Stromal cell of bone marrow (primary cell): ENCODE measurements at regions not wholly inside any gene's neighbourhood (a gene's known extent, or its start where the extent isn't known, plus 50 kb on each side); places are given as distances from the start of the nearest gene placed in this dataset.

ENCODE experiments used
- DNase-seq: peaks from one replicate; pipeline ENCODE4 v3.0.0-alpha.2; 2012; ENCODE audit warnings: low read depth

DNA sequence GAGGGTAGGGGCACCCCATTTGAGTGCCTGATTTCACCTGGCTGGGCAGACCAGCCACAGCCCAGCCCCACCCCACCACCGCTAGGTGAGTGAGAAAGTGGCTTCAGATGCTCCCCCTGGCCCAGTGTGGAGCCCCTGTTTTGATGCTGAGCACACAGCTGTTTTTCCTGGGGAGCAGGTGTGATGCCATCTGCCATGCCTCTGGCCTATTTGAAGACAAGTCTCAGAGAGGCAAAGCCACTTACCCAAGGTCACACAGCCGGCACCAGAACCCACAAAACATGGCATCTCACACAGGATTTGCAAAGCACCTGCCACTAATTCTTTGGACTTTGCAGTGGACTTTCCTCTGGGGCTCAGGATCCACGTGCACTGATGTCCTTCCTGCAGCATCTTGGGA, 131.3 kb downstream of the INHBB start:
- no peak for DNase-seq

DNA sequence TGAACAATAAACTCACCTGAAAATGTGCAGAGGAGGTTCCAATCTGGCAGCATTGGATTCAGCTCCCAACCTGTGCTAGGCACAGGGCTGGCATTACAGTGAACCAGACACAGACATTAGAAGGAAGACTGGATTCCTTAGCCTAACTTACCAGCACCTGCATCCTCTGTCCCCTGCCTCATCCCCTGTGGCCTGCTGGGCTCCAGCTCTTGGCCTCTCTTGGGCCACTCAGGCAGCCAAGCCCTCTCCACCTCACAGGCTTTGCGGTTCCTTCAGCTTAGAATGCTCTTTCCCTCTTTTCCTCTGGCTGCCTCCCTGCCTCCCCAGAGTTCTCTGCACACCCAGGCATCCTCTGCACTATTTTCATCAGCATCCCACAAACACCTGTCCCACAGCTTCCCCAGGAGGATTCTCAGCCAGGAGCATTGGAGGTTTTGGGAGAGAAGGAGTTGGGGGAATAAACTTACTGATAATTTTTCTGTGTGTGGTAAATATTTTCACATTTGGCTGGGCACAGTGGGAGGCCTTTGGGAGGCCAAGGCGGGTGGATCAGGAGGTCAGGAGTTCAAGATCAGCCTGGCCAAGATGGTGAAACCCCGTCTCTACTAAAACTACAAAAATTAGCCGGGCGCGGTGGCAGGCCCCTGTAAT, 132.0 kb downstream of the INHBB start:
- DNase-seq, result no peak

DNA sequence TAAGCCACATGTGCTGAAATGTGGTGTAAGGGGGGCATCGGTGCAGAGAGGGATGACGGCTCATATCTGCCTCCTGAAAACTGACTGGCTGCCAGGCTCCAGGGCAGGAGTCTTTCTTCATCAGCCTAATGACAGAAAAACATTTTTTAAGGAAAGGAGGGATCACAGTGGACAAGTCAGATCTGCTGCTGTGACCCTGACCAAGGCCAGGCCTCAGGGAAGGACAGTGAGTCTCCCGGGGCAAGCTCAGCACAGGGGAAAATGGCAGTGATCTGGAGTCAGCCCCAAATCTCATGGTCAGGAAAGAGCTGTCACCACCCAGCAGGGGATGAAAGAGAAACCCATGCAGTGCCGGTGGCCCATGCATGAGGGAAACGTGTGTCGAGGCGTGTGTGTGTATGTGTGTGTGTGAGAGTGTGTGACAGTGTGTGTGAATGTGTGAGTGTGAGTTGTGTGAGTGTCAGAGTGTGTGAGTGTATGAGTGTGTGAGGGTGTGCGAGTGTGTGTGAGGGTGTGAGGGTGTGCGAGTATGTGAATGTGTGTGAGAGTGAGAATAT, 134.5 kb downstream of the INHBB start:
- DNase-seq, result no peak

DNA sequence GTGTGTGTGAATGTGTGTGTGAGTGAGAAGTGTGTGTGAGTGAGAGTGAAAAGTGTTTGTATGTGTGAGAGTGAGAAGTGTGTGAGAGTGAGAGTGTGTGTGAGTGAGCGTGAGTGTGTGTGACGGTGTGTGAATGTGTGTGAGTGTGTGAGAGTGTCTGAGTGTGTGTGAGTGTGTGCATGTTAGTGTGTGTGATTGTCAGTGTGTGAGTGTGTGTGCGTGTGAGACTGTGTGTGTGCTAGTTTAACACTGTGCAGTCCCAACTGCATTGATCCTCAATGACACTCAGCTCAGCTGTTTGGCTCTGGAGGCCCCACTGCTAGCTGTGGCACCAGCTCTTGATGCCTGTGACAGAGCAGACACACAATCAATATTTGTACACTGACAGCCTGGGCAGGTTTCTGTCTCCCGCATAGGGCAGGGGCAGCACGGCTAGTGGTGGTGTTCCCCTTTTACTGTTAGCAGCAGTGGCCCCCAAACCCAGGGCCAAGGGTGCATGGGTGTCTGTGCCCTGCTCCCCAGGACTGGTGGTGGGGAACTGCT, 135.0 kb downstream of the INHBB start:
- DNase-seq, result no peak

DNA sequence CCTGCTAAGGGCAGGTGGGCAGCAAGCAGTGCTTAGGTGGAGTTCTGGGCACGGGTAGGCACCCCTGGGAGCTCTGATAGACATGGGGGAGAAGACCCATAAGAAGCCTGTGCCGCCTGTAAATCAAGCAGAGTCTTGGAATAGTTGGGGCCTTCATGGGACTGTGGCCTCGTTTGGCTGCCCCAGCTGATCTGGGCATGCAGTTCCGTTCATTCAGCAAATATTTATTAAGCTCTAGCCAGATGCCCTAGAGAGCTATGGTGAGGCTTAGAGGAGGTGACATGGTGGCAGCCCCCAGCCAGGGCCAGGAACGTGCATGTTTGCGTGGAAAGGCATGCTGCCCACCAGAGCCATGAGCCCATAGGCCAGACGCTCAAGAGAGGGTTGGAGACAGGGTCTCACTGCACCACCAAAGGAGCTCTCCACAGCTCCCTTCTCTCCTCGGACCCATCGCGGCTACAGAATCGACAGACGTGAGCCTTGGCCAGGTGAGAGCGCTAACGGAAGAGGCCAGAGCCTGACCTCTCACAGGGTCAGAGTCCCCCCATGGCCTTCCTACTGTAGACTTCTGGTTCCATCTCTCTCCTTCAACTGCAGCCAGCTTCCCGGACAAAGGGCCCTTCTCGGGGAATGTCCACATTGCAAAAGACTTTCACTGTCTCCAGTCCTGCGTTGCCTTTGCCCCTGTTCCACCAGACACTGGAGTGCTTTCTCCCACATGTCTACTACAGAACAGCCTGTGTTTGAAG, 135.7 kb downstream of the INHBB start:
- no peak for DNase-seq

DNA sequence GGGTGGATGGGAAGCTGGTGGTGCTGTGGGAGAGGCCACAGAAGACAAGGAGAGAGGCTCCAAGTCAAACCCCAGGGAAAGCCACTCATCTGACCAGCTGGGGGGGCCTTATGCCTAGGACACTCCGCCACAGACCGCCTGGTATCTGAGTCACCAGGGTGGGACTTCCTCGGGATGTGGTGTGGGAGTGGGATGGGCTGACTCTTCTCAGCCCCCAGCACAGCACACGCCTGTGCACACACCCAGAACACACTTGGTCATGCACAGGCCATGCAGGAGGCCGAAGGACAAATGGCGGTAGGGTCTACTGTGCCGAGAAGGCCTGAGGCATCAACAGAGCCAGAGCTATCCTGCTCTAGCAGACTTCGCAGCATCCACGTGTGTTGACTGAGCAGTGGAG, 136.4 kb downstream of the INHBB start:
- no peak for DNase-seq

DNA sequence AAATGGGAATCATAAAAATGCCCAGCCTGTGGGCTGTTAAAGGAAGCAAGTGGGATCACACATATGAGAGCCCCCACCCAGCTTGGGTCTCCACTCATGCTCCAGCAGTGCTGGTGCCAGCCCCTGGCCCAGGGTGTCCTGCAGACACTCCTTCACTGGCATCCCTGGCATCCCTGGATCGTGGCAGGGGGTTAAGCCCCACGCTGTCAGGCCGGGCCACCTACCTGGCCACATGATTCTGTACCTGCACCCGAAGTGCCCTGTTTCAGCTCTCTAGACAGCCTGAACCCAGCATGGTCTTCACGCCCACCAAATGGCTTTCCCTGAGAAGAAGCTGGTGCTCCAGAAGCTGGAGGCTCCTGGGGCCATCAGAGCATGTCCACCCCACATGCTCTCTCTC, 137.4 kb downstream of the INHBB start:
- no peak for DNase-seq

DNA sequence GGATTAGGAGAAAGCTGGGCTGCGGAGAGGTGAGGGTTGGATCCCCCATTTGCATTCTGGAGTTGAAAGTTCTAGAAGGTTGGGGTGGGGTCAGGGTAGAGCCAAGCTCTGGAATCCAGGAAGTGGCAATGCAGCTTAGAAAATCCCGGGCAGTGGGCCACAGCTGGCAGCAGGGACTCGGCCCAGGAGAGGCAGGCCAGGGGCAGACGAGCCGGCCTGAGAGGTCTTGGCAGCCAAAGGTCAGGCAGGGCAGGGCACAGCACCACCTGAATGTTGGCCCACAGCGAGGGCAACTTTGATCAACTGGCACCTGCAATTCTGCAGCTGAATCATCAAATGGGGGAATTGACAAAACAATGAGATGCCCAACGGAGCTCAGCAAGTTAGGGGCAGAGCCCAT, 139.2 kb downstream of the INHBB start:
- no peak for DNase-seq

DNA sequence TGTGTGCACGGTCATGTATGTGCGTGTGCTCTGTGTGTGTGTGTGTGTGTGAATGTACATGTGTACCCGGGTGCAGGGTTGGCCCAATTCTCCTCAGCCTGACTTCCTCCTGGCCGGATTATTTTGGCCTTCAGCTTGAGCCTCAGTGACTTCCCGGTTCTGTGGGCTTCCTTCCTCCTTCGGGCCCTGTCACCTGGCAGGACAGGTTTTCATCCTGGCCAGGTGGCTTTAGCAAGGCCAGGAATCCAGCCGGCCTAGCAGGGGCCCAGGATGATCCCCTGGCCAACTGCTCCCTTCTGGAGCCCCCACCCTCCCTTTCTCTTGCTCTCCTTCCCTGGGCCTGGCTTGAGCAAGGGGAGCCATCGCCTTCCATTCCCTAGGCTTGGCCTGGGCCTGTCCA, 140.5 kb downstream of the INHBB start:
- DNase-seq, result no peak

DNA sequence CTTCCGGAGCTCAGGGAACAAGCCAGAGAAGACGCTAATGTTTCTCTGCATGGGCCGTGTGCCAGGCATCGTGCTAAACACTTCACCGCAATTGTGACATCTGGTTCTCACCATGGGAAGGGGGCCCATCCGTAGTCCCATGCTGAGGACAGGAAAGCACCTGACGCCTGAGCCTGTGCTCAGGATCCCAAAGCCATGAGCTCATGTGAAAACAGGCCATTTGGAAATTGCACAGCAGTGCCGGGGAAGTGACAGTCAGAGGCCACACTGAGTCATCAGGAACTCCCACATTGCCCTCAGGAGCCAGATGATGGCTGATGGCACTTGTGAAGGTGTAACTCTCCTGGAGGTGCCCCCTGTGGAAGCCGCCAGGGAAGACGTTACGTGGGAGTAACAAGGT, 141.0 kb downstream of the INHBB start:
- no peak for DNase-seq

DNA sequence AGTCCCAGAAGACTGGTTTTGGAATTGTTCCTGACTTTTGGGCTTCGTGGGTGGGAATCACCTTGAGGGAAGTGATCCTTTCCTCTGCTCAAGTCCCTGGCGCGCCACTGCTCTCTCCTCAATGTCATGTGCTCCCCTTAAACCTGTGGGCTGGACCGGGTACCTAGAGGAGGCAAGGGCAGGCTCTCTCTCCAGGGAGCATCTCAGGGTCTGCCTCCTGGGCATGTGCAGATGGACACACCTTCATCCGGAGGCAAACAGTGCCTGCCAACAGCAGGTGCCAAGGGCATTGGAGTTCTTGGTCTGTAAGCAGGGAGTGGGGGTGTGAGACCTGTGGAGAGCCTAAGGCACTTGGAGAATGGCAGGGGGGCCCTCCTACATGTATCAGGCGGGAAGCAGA, 142.6 kb downstream of the INHBB start:
- no peak for DNase-seq

DNA sequence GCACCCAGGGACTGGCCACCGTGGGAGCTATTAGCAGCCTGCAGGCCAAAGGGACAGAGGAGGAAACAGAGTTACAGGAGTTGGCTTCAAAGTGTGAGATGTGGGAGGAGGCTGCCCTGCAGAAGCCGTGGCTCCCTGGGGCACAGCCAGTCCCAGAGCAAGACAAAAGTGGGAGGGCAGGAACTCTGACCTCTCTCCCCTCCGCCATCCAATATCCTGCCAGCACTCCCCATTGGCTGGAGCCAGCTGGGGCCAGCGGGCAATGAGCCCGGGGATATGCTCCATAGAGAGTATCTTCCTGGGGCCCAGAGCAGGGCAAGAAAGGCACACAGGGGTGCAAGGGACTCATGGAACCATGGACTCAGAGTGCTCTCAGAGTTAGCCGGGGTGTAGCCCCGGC, 143.1 kb downstream of the INHBB start:
- DNase-seq, result no peak

DNA sequence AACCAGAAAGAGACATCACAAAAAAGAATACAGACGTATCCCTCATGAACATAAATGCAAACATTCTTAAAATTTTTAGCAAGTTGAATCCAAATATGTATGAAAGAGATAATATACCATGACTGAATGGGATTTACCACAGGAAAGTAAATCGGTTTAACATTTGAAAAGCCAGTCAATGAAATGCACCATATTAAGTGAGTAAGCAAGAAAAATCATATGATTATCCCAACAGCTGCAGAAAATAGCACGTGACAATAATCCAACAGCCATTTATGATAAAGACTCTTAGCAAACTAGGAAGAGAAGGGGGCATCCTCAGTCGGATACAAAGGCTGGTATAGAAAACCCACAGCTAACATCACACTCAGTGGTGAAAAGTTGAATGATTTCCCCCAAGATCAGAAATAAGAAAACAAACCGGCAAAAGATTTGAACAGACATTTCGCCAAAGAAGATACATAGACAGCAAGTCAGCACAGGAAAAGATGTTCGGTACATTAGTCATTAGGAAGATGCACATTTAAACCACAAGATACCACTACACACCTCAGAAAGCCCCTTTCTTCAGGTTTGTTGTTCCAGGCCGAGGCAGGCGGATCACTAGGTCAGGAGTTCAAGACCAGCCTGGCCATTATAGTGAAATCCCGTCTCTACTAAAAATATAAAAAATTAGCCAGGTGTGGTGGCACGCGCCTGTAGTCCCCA, 144.3 kb downstream of the INHBB start:
- DNase-seq, result no peak

DNA sequence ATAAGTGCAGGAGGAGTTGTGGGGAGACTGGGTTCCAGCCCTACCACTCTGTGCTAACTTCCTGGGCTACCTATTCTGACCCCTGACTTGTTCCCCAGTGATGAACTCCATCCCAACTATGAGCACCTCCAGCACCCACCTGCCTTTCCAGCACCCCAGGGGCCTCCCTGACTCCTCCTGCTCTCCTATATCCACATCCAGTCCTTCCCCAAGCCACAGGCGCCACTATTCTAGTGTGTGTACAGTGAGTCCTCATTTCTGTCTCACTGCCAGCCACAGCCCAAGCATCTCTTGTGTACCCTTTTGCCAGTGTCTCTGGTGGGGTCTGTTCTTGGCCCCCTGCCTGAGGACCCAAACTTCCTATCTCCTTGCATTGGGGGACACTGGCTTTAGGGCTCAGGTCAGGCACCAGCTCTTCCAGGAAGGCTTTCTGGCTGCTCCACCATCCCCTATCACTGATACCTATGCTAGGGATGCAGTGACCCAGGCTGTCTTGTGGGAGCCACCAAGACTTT, 145.2 kb downstream of the INHBB start:
- DNase-seq, result no peak

DNA sequence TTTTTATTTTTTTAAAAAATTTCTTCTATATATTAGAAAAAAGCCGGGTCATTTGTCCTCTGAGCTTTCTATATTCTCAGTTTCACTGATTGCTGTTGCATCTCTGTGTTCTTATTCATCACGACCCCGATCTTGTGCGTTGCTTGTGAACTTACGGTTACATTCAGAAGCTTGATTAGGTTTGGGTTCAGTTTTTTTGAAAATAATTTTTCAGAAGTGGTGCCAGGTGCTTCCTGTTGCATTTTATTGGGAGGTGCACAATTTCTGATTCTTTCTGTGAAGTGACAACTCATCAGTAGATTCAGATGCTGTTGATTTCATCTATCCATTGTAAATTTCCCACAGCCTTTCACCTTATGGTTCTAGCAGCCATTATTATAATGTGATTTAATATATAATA, 147.3 kb downstream of the INHBB start:
- no peak for DNase-seq

DNA sequence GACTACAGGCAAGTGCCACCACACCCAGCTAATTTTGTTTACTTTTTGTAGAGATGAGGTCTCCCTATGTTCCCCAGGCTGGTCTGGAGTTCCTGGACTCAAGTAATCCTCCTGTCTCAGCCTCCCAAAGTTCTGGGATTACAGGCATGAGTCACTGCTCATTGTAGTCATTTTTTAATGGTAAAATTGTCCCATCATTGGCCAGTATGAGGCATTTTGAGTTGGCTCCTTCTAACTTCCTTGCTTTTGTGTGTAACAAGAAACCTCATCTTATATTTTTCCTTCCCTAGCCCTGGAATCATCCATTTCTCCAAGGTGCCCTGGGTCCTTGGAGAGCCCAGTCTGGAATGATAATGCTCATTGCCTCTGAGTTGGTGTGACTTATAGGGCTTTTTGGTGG, 148.5 kb downstream of the INHBB start:
- DNase-seq, result no peak

DNA sequence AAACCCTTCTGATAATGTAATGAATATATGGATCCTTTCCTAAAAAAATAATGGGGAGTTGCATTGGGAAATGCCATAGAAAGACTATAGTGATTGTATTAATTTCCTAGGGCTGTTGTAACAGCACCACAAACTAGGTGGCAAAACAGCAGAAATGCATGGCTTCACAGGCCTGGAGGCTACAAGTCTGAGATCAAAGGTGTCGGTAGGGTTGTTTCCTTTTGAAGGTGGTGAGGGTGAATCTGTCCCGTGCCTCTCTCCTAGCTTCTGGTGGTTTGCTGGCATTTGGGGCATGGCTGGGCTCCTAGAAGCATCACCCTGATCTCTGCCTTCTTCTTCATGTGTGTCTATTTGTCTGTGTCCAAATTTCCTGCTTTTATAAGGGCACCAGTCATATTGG, 149.7 kb downstream of the INHBB start:
- DNase-seq, result no peak

DNA sequence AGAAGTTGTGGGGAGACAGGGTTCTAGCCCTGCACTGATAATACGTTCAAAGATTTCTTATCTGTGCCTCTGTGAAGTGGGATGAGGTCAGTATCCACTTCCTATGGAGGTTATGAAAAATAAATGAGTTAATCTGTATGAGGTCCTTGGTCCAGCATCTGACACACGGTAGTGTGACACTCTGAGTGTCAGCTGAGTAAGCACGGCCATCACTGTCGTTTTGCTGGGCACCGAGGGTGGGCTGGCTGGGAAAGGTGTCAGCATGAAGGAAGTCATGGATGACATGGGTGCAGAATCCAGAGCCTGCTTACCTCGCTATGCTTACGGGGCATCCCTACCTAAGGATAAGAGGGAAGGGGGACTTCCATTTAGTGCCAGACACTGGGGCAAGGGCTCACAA, 150.3 kb downstream of the INHBB start:
- DNase-seq, result no peak

DNA sequence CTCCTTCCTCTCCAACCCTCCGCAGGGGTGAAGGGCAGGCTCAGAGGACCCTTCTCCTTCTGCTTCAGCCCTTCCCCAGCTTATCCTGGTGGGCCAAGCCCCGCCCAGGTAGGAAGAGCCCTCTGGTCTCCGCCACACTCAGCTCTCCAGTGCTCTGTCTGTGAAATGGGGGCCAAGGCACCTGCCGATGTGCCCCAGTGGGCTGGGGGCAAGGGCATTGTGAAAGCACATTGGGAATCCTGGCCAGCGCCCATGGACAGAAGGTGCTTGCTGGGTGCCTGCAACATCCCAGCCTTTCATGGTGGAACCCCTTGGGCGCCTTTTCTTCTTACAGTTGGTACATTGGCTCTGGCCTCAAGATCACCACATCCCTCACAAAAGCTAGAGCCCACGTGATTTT, 150.8 kb downstream of the INHBB start:
- DNase-seq, result no peak

DNA sequence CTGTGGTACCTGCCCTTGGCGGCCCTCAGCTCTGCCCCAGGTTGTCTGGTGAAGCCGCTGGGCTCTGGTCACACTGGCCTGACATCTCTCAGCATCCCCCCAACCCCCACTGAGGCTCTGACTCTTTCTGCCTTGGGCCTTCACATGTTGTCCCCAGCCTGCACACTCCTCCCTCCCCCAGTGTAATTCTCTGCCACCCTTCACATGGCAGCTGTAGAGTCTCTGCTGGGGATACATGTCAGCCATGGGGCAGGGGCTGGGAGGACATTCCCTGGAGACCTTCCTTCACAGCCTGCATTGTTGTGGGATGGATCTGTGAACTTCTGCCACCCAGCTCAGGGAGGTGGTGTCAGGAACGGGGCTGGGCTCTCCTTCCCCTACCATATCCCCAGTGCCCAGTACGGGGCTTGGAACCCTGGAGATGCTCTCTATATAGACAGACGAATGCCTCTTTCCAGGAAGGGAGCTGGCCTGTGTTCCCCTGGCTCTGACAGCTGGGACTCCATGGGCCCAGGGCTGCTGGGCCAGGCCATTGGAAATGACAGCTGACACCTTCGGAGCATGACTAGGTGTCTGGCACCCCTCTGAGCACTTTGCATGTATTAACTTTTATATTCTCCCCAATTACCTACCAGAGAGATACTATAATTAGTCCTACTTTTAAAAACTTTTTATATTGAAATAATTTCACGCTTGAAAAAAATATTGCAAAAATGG, 151.5 kb downstream of the INHBB start:
- no peak for DNase-seq

DNA sequence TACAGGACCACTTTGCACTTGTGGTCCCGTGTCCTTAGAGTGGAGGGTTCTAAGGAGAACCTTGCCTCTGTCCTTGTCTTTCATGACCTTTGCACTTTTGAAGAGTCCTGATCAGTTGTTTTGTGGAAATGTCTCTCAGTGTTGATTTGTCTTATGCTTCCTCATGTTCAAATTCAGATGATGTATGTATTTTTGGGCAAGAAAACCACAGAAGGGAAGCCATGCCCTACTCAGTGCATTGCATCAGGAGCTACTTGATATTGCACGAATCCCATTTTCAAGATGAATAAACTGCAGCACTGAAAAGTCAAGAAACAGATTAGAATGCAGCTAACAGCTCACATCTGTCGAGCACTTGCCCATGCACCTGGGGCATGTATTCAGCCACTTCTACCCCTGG, 152.2 kb downstream of the INHBB start:
- DNase-seq, result no peak
